GM23248 (cell line): ENCODE measurements at regions not wholly inside any gene's neighbourhood (a gene's known extent, or its start where the extent isn't known, plus 50 kb on each side); places are given as distances from the start of the nearest gene placed in this dataset.

Experiments used
- EZH2 ChIP-seq: fragments of 200-600 bp; sonication (generic); IDR thresholded peaks from 2 replicates; pipeline ENCODE4 v1.6.1; 2018; ENCODE audit warnings: antibody characterized with exemption, mild to moderate bottlenecking; ENCODE audit not compliant: insufficient read depth, poor library complexity, severe bottlenecking
- EZH2phosphoT487 ChIP-seq: fragments of 200-600 bp; sonication (generic); IDR thresholded peaks from 2 replicates; pipeline ENCODE4 v1.6.1; 2018; ENCODE audit warnings: antibody characterized with exemption, moderate library complexity, mild to moderate bottlenecking, low read depth; ENCODE audit not compliant: insufficient read depth

- TF ChIP-seq EZH2 (no peak), EZH2phosphoT487 (no peak)
These were observed 318.2 kb downstream of the PTPRC start for GRCh38 chr1:198957044-198957443.
